ENCODE measurements at regions not wholly inside any gene's neighbourhood (a gene's known extent, or its start where the extent isn't known, plus 50 kb on each side); places are given as distances from the start of the nearest gene placed in this dataset.

DNA sequence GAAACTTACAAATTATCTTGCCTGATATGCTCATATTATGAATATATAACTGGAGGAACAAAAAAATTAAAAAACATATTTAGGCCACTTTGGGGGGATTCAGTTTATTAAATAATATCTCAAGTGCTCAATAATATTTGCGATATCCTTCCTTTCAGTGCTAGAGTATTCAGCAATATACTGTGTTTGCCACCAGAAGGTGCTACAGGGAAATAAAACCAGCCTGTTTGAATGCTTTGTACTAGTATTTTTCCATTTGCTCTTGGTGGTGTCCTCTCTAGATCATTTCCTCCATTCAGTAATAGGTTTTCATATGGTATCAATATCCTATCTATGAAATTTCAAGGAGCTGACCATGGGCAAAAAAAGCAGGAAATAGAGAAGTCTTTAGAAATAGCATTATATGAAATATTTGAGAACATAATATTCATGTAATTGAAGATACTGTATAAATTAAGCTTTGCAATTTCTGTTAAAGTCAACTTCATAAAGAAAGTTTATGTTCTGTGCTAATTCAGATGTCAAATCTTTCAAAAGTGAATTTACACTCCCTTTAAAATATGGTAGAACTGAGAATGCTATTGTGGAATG, 106.2 kb upstream of the NAV3 start:
- Mint-ChIP-seq H3K36me3 (ENCODE audit: insufficient read depth, unreplicated experiment) (no peaks in the 10 kb centered on the region), H3K4me3 (ENCODE audit: low read depth, unreplicated experiment) (no peak overlapping the region), H3K9me3 (ENCODE audit: low read depth, unreplicated experiment) (no peaks in the 10 kb centered on the region), H3K27ac (ENCODE audit: unreplicated experiment) (no peak overlapping the region), H3K27me3 (ENCODE audit: unreplicated experiment) (no peaks in the 10 kb centered on the region), H3K4me1 (ENCODE audit: low read depth, unreplicated experiment) (no peaks in the 10 kb centered on the region)
- intact Hi-C loops (cut with micrococcal nuclease; ENCODE audit: unreplicated experiment): loop anchor here (1.0 to 2.0 kb wide), 2 partner anchors 201 to 396 kb away; no protein-coding TSS in a partner anchor
- TF ChIP-seq, protein P1, sequence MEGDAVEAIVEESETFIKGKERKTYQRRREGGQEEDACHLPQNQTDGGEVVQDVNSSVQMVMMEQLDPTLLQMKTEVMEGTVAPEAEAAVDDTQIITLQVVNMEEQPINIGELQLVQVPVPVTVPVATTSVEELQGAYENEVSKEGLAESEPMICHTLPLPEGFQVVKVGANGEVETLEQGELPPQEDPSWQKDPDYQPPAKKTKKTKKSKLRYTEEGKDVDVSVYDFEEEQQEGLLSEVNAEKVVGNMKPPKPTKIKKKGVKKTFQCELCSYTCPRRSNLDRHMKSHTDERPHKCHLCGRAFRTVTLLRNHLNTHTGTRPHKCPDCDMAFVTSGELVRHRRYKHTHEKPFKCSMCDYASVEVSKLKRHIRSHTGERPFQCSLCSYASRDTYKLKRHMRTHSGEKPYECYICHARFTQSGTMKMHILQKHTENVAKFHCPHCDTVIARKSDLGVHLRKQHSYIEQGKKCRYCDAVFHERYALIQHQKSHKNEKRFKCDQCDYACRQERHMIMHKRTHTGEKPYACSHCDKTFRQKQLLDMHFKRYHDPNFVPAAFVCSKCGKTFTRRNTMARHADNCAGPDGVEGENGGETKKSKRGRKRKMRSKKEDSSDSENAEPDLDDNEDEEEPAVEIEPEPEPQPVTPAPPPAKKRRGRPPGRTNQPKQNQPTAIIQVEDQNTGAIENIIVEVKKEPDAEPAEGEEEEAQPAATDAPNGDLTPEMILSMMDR (IDR thresholded peaks at IDR 0.05; ENCODE audit: unreplicated experiment): peak; percentile 71
- CTCF ChIA-PET: interaction anchor here (1.0 kb wide), 1 partner anchor 201 kb away, joined by 21 read pairs; no protein-coding TSS in a partner anchor
- BruUV-seq (replicated peaks): no TSS peak
- peak; percentile 30 for DNase-seq

DNA sequence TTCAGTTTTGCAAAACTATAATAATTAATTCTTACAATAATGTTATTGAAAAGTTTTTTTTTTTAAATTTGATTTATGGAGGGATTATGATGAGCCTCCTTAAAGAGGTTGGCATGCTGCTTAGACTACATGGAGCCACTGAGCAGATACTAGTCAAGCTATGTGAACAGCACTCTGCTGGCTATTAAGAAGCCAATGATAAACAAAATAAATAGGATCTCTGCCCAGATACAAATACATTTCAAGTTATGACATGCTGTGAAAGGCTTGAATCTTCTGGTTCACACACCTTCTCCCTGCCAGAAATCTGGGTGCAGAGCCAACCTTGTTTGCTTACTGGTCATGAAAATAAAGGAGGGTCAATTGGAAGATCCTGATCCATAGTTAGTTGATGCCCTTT, 107.4 kb upstream of the NAV3 start:
- no peak for DNase-seq
- intact Hi-C loops (cut with micrococcal nuclease; ENCODE audit: unreplicated experiment): no loop called here
- CTCF ChIA-PET: no interaction called here

DNA sequence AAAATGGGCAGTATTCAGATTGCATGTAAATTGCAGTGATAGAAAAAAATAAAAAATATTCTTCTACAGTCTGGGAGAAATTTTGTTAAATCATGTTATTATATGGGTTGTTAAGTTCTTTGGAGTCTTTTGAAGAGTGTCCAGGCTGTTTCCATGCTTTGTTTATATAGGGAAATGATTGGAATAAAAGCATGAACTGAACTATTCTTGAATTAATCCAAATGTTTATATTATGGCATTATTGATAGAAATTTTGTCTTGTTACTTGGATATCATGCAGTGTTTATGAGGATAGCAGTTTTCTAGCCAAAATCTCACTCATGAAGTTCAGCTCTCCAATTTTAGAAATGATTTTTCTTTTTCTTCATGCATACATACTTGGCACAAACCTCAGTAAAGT, 108.2 kb upstream of the NAV3 start:
- DNase-seq: no peak
- CTCF ChIA-PET: no interaction called here
- no TSS peak for BruUV-seq (replicated peaks)
- Mint-ChIP-seq H3K9me3 (ENCODE audit: low read depth, unreplicated experiment) (peaks cover 3% of the 10 kb centered on the region), H3K4me1 (ENCODE audit: low read depth, unreplicated experiment) (no peaks in the 10 kb centered on the region), H3K36me3 (ENCODE audit: insufficient read depth, unreplicated experiment) (no peaks in the 10 kb centered on the region), H3K27me3 (ENCODE audit: unreplicated experiment) (no peaks in the 10 kb centered on the region), H3K4me3 (ENCODE audit: low read depth, unreplicated experiment) (no peak overlapping the region), H3K27ac (ENCODE audit: unreplicated experiment) (no peak overlapping the region)
- intact Hi-C loops (cut with micrococcal nuclease; ENCODE audit: unreplicated experiment): no loop called here
- TF ChIP-seq, protein P1 (IDR thresholded peaks at IDR 0.05; ENCODE audit: unreplicated experiment): no peak

More for the DNA sequence above, 107.4 kb upstream of the NAV3 start:
- no peaks in the 10 kb centered on the region for H3K36me3 Mint-ChIP-seq (ENCODE audit: insufficient read depth, unreplicated experiment)
- no peaks in the 10 kb centered on the region for H3K9me3 Mint-ChIP-seq (ENCODE audit: low read depth, unreplicated experiment)
- TF ChIP-seq, protein P1 (IDR thresholded peaks at IDR 0.05; ENCODE audit: unreplicated experiment): no peak
- H3K4me1 Mint-ChIP-seq (ENCODE audit: low read depth, unreplicated experiment): no peaks in the 10 kb centered on the region
- H3K27me3 Mint-ChIP-seq (ENCODE audit: unreplicated experiment): no peaks in the 10 kb centered on the region
- H3K27ac Mint-ChIP-seq (ENCODE audit: unreplicated experiment): no peak overlapping the region
- H3K4me3 Mint-ChIP-seq (ENCODE audit: low read depth, unreplicated experiment): no peak overlapping the region
- no TSS peak for BruUV-seq (replicated peaks)

DNA sequence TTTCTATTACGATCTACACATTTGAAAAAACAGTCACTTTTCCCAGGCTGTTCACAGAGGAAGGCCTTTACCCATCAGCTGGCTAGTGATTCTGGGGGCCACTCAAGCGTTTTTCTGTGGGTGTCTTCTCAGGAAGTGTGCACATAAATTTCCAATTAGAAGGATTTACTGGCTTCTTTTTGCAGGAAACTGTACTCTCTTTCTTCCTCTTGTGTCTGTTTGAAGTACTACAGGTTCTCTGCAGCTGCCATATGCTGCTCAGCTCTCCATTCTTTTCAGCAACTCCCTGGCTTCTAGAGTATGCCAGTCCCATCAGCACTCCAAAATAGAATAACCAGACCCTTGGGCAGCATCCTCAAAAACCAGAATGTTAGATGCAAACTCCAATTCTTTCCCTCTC, 110.4 kb upstream of the NAV3 start:
- CTCF ChIA-PET: interaction anchor here (1.5 kb wide), 1 partner anchor 205 kb away, joined by 7 read pairs; no protein-coding TSS in a partner anchor
- Mint-ChIP-seq H3K36me3 (ENCODE audit: insufficient read depth, unreplicated experiment) (no peaks in the 10 kb centered on the region), H3K27me3 (ENCODE audit: unreplicated experiment) (no peaks in the 10 kb centered on the region), H3K4me3 (ENCODE audit: low read depth, unreplicated experiment) (no peak overlapping the region), H3K27ac (ENCODE audit: unreplicated experiment) (peak overlapping the region; percentile 12), H3K9me3 (ENCODE audit: low read depth, unreplicated experiment) (peaks cover 3% of the 10 kb centered on the region), H3K4me1 (ENCODE audit: low read depth, unreplicated experiment) (no peaks in the 10 kb centered on the region)
- no TSS peak for BruUV-seq (replicated peaks)
- DNase-seq: no peak
- intact Hi-C loops (cut with micrococcal nuclease; ENCODE audit: unreplicated experiment): no loop called here
- TF ChIP-seq, protein P1 (IDR thresholded peaks at IDR 0.05; ENCODE audit: unreplicated experiment): peak; percentile 37
